SU-DHL-6 (cell line): ENCODE measurements at regions not wholly inside any gene's neighbourhood (a gene's known extent, or its start where the extent isn't known, plus 50 kb on each side); places are given as distances from the start of the nearest gene placed in this dataset.

Experiments
- H2AFZ ChIP-seq: fragments of 200-600 bp; sonication (generic); 2 replicates; pipeline ENCODE4 v1.6.1; 2014; ENCODE audit warnings: low read depth, mild to moderate bottlenecking, moderate library complexity, mixed read lengths, antibody characterized with exemption, low read length; ENCODE audit not compliant: severe bottlenecking
- H3F3A ChIP-seq: fragments of 200-600 bp; shearing (Covaris generic); 2 replicates; pipeline ENCODE4 v1.6.0; 2016; ENCODE audit warnings: antibody characterized with exemption, mild to moderate bottlenecking; ENCODE audit not compliant: insufficient read depth
- H3K27ac ChIP-seq: fragments of 200-600 bp; sonication (generic); 2 replicates; pipeline ENCODE4 v1.5.1; 2016; ENCODE audit warnings: low read depth, mild to moderate bottlenecking, low read length, moderate library complexity, mixed read lengths
- H3K27me3 ChIP-seq: fragments of 200-600 bp; sonication (generic), shearing (Covaris generic); 2 replicates; pipeline ENCODE4 v1.6.0; 2014; ENCODE audit warnings: mild to moderate bottlenecking, low read length
- H3K36me3 ChIP-seq: fragments of 200-600 bp; sonication (generic); 2 replicates; pipeline ENCODE4 v1.6.1; 2014; ENCODE audit warnings: mild to moderate bottlenecking, low read length, mixed read lengths
- H3K4me2 ChIP-seq: fragments of 300-600, 200-600 bp; shearing (Covaris generic), sonication (generic); 2 replicates; pipeline ENCODE4 v1.6.0; 2014; ENCODE audit warnings: low read length, low read depth, mild to moderate bottlenecking; ENCODE audit not compliant: poor library complexity, severe bottlenecking
- H3K4me3 ChIP-seq: fragments of 200-600 bp; sonication (generic); 2 replicates; pipeline ENCODE4 v1.5.1; 2014; ENCODE audit warnings: antibody characterized with exemption, low read length, mild to moderate bottlenecking, mixed read lengths; ENCODE audit not compliant: insufficient read depth, poor library complexity, severe bottlenecking
- H3K79me2 ChIP-seq: fragments of 200-600 bp; sonication (generic); 2 replicates; pipeline ENCODE4 v1.6.1; 2014; ENCODE audit warnings: mild to moderate bottlenecking, low read length, moderate library complexity; ENCODE audit not compliant: insufficient read depth
- H3K9ac ChIP-seq: fragments of 200-600 bp; sonication (generic); 2 replicates; pipeline ENCODE4 v1.7.0; 2014; ENCODE audit warnings: mild to moderate bottlenecking, low read length
- H3K9me2 ChIP-seq: fragments of 200-600 bp; sonication (generic); replicated peaks from 2 replicates; pipeline ENCODE4 v1.6.1; 2014; ENCODE audit warnings: low read length; ENCODE audit not compliant: insufficient read depth
- H3K9me3 ChIP-seq: fragments of 200-600 bp; sonication (generic); 2 replicates; pipeline ENCODE4 v1.6.1; 2014; ENCODE audit warnings: low read length, mixed read lengths; ENCODE audit not compliant: insufficient read depth
- H4K20me1 ChIP-seq: fragments of 200-600 bp; sonication (generic); 2 replicates; pipeline ENCODE4 v1.6.1; 2014; ENCODE audit warnings: low read depth, mild to moderate bottlenecking, antibody characterized with exemption, low read length, moderate library complexity, mixed read lengths
- EZH2phosphoT487 ChIP-seq: fragments of 200-600 bp; sonication (generic), shearing (Covaris generic); conservative IDR thresholded peaks from 2 replicates; pipeline ENCODE4 v1.6.1; 2018; ENCODE audit warnings: mild to moderate bottlenecking, antibody characterized with exemption, low read length, moderate library complexity, mixed read lengths
- TF ChIP-seq, protein P1 (sequence below): fragments of 200-600 bp; sonication (generic); IDR thresholded peaks from one replicate; pipeline ENCODE4 v1.5.1; 2017; ENCODE audit warnings: antibody characterized with exemption, mild to moderate bottlenecking, low read length, moderate library complexity; ENCODE audit not compliant: insufficient read depth, poor library complexity, severe bottlenecking

DNA sequence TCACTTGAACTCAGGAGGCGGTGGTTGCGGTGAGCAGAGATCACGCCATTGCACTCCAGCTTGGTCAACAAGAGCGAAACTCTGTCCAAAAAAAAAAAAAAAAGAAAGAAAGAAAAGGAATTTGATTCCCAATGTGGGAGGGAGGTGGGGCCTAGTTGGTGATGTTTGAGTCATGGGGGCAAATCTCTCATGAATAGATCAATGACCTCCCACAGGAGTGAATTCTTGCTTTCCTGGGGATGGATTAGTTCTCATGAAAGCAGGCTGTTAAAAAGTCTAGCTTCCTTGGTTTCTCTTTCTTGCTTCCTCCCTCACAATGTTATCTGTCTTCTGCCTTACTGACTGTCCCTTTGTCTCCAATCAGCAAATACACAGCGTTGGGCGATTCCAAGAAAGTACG, 419.5 kb upstream of the RPS6KA3 start:
- Histone ChIP-seq H3F3A (no peaks in the 10 kb centered on the region), H3K9ac (no peak overlapping the region), H3K27me3 (no peaks in the 10 kb centered on the region), H3K27ac (no peak overlapping the region), H3K9me2 (no peaks in the 10 kb centered on the region), H3K79me2 (no peaks in the 10 kb centered on the region), H3K9me3 (no peaks in the 10 kb centered on the region), H4K20me1 (no peaks in the 10 kb centered on the region), H2AFZ (no peak overlapping the region), H3K4me3 (no peak overlapping the region), H3K4me2 (no peak overlapping the region), H3K36me3 (no peaks in the 10 kb centered on the region)
- no peak for TF ChIP-seq EZH2phosphoT487
- TF ChIP-seq, protein P1, sequence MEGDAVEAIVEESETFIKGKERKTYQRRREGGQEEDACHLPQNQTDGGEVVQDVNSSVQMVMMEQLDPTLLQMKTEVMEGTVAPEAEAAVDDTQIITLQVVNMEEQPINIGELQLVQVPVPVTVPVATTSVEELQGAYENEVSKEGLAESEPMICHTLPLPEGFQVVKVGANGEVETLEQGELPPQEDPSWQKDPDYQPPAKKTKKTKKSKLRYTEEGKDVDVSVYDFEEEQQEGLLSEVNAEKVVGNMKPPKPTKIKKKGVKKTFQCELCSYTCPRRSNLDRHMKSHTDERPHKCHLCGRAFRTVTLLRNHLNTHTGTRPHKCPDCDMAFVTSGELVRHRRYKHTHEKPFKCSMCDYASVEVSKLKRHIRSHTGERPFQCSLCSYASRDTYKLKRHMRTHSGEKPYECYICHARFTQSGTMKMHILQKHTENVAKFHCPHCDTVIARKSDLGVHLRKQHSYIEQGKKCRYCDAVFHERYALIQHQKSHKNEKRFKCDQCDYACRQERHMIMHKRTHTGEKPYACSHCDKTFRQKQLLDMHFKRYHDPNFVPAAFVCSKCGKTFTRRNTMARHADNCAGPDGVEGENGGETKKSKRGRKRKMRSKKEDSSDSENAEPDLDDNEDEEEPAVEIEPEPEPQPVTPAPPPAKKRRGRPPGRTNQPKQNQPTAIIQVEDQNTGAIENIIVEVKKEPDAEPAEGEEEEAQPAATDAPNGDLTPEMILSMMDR: no peak

DNA sequence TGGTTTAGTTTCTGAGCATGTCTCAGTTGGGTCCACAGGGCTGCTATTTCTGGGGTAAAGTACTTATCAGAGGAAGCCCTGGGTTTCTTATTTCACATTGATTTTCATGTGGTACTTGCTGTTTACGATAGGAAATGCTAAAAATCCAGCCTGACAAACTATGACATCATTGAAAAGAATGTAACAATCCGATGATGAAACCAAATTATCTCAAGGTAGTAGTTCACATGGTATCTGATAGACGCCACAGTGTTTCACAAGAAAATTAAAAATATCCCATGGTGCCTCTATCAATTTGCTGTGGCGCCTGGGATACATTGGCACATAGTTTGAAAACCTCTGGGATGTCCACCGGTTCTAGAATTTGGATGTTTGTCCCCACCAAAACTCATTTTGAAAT, 418.9 kb upstream of the RPS6KA3 start:
- Histone ChIP-seq H4K20me1 (no peaks in the 10 kb centered on the region), H3K9me2 (no peaks in the 10 kb centered on the region), H3K4me3 (no peak overlapping the region), H3K27ac (no peak overlapping the region), H3K79me2 (no peaks in the 10 kb centered on the region), H3K9ac (no peak overlapping the region), H3K27me3 (no peaks in the 10 kb centered on the region), H3K4me2 (no peak overlapping the region), H3K9me3 (no peaks in the 10 kb centered on the region), H3F3A (no peaks in the 10 kb centered on the region), H2AFZ (no peak overlapping the region), H3K36me3 (no peaks in the 10 kb centered on the region)
- TF ChIP-seq EZH2phosphoT487: no peak
- TF ChIP-seq, protein P1: no peak

DNA sequence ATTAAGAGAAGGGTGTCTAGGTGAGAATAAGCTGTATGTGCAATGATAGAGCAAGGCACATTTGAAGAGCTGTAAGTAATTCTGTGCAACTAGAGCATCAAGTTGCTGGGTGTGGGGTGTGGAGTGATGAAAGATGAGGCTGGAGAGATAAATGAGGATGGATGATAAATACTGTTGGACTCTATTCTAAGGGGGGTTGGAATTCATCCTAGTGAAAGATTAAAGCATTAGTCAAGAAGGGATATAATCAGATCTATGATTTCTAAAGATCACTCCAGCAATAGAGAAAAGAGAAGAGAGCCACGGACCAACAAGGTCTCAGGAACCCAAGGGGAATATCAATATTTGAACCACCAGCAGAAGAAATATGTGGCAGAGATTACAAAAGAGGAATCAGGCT, 415.0 kb upstream of the RPS6KA3 start:
- Histone ChIP-seq H2AFZ (no peak overlapping the region), H4K20me1 (no peaks in the 10 kb centered on the region), H3K9ac (no peak overlapping the region), H3K9me2 (no peaks in the 10 kb centered on the region), H3K27me3 (no peaks in the 10 kb centered on the region), H3K79me2 (no peaks in the 10 kb centered on the region), H3F3A (no peaks in the 10 kb centered on the region), H3K36me3 (no peaks in the 10 kb centered on the region), H3K9me3 (no peaks in the 10 kb centered on the region), H3K4me3 (no peak overlapping the region), H3K4me2 (no peak overlapping the region), H3K27ac (no peak overlapping the region)
- no peak for TF ChIP-seq EZH2phosphoT487
- TF ChIP-seq, protein P1: no peak
